SHP77 (cell line): ENCODE measurements at regions not wholly inside any gene's neighbourhood (a gene's known extent, or its start where the extent isn't known, plus 50 kb on each side); places are given as distances from the start of the nearest gene placed in this dataset.

ENCODE experiments used
- DNase-seq, 2 experiments: peaks; one replicate each; lab custom pipeline; 2025; lab: John Stamatoyannopoulos, UW

GRCh38 chr17:55584055-55584685 lies 72.9 kb upstream of the SMIM36 start:
- no peak for DNase-seq

GRCh38 chr17:55582897-55583296 lies 71.6 kb upstream of the SMIM36 start:
- DNase-seq, result no peak

GRCh38 chr17:55580596-55581133 lies 69.4 kb upstream of the SMIM36 start:
- no peak for DNase-seq

- no peak for DNase-seq
Observed at GRCh38 chr17:55577687-55578086, 66.4 kb upstream of the SMIM36 start.

- no peak for DNase-seq
Observed at GRCh38 chr17:55576996-55577586, 65.8 kb upstream of the SMIM36 start.

GRCh38 chr17:55576237-55576995 lies 65.2 kb upstream of the SMIM36 start:
- no peak for DNase-seq

- no peak for DNase-seq
Observed at GRCh38 chr17:55575058-55575636, 63.9 kb upstream of the SMIM36 start.

GRCh38 chr17:55572599-55572998 lies 61.3 kb upstream of the SMIM36 start:
- DNase-seq, result no peak

GRCh38 chr17:55572139-55572538 lies 60.9 kb upstream of the SMIM36 start:
- no peak for DNase-seq

- DNase-seq, result no peak
Observed at GRCh38 chr17:55571095-55571494, 59.8 kb upstream of the SMIM36 start.

GRCh38 chr17:55570391-55570790 lies 59.1 kb upstream of the SMIM36 start:
- no peak for DNase-seq

GRCh38 chr17:55567240-55568214 lies 56.3 kb upstream of the SMIM36 start:
- DNase-seq, result no peak

- no peak for DNase-seq
Observed at GRCh38 chr17:55564081-55564480, 52.8 kb upstream of the SMIM36 start.

GRCh38 chr17:55563363-55563762 lies 52.1 kb upstream of the SMIM36 start:
- no peak for DNase-seq

- DNase-seq, result no peak
Observed at GRCh38 chr17:55561973-55562495, 50.8 kb upstream of the SMIM36 start.

GRCh38 chr17:55561316-55561972 lies 50.2 kb upstream of the SMIM36 start:
- no peak for DNase-seq
